Stimulated activated CD8-positive, alpha-beta memory T cell treated with anti-CD3 and anti-CD28 coated beads, Interleukin-7, amount 100 ng/mL, for 24 hours (primary cell): ENCODE measurements at regions not wholly inside any gene's neighbourhood (a gene's known extent, or its start where the extent isn't known, plus 50 kb on each side); places are given as distances from the start of the nearest gene placed in this dataset.

Source experiments
- DNase-seq: peaks from one replicate; pipeline ENCODE4 v3.0.0-alpha.2; 2020; ENCODE audit warnings: low read depth

DNA sequence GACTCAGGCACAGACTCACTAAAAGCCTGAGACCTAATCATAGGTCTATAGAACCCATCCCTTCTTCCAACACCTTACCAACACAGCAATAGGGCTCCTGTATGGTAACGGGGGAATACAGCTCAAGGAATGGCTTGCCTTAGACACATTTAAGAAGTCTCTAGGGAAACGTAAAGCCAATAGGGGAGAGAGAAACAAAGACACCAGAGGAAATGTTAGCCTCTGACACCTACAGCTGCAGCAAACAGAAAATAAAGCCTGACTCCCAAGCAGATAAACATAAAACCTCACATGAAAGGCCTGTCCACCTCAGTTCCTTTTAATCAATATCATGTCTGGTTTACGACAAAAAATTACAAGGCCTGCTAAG lies 51.1 kb upstream of the NCOA1 start:
- DNase-seq = no peak

DNA sequence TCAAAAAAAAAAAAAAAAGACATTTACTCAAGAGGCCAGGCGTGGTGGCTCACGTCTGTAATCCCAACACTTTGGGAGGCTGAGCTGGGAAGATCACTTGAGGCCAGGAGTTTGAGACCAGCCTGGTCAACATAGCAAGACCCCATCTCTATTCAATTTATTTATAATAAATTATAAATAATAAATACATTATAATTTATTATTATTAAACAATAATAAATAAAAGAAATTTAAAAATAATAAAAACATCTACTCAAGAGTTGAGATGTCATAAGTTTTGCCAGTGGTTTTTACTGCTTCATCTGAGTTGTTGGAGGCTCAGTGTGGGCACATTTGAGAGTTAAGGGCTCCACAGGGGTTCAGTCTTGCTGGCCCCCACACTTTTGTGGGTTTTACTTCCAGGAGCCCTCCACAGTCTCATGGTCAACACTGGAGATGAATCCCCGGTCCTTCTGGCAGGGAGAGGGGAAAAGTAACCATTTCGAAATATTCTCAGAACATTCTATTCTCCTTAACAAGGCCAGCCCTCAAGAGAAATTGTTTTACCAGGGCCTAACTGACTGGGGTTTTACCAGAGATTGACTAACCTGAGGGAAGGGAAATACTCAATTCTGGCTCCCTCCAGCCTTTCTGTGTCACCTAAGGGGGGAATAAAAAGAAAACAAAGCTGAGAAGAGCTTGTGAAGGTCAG lies 51.6 kb upstream of the NCOA1 start:
- no peak for DNase-seq

DNA sequence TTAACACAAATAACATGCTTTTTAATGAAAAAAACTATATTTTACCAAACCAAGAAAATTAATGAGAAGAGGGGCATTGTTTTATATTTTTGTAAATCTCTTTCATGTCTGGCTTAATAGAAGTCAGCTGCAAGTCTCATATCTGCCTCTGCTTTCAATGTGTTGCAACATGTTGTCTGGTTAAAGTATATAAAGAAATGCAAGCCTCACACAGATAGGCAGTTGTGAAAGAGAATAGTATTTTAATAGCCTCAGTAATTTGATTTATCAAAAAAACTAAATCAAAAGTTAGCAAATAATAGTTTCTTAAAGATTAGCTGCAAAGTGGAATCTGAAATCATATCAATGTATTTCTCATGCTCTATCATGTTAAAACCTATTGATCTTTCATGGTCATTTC lies 52.9 kb upstream of the NCOA1 start:
- no peak for DNase-seq

DNA sequence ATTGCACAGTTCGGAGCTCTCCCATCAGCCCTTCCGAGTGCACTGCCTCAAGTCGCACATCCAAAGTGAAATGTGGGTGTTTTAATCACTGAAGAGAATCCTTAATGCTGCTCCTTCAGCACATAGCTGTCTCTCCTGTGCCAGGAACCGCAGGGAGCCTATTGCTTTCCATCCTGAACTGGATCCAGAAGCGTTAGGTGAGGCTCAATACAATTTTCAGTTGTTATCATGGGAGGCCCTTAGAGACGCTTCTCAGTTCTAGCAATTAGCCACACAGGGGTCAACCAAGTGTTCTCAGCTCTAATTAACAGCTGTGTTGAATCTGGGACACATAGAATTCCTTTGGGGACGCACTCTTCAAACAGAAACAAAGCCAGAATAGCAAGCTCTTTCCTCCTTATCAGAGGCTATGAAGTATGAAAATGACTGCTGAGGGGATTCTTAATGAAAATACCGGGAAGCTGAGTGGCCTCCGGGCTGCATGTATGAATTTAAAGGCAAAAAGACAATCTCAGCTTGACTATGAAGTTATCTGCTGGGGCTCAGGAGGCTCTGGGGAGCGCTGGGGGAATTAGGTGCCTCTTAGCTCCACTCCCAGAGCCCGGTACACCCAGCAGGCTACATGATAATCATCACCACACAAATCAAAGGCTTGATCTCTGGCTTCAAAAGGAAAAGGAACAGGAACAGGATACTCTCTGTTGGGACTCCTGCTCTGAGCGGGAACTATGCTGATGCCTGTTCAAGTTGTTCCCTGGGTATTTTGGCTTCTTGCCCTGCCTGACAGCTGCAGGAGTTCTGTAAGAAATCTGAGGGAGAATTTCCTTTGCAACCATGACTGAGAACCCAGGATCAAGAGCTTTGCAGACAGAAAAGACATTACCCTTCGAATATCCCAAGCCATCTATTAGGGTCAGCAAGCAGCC lies 55.4 kb upstream of the NCOA1 start:
- DNase-seq = no peak

DNA sequence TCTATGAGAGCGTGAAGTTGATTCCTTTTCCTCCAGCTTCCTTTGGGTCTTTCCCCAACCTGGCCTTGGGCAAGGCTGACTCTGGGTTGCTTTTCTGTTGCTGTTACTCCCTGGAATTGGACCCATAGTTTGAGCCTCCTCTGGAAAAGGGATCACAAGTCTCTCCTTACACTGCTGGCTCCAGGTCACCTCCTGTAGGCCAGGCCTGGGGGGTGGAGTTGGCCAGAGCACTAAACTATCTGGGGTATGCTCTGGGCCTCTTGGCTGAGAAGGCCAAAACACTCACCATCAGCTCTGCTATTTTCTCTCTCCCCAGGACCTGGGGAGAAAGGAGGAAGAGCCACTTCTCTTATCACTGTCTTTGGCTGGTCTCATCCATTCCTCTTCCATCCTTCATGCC lies 56.5 kb upstream of the NCOA1 start:
- no peak for DNase-seq

DNA sequence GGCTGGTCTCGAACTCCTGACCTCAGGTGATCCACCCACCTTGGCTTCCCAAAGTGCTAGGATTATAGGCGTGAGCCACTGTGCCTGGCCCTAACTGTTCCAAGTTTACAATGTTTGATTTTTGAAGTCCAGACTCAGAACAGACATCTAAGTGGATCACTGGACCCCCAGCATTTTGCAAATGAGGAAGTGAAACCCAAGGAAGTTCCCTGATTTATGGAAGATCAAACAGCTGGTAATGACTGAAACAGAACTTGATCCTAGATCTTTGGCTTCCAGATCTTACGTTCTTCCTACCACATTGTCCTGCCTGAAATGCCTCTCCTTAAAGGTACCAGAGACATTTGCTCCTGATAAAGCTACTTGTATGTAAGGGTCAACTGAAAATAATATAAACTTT lies 58.3 kb upstream of the NCOA1 start:
- no peak for DNase-seq

DNA sequence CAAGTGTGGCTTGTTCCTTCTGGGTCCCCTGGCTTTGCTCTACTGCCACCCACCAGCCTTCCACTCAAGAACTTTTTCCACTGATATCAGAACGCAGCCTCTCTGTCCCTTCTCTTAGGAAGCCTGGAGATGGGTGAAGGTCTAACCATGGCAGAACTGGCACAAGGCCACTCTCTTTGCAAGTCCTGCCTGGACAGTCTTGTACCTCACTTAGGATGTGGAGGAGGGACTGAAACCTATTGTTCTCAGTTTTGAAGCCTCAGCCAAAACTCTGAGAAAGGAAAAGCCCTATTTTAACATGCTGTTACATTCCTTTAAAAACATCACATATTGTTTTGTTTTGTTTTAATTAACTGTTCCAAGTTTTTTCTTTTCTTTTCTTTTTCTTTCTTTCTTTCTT lies 58.9 kb upstream of the NCOA1 start:
- no peak for DNase-seq

DNA sequence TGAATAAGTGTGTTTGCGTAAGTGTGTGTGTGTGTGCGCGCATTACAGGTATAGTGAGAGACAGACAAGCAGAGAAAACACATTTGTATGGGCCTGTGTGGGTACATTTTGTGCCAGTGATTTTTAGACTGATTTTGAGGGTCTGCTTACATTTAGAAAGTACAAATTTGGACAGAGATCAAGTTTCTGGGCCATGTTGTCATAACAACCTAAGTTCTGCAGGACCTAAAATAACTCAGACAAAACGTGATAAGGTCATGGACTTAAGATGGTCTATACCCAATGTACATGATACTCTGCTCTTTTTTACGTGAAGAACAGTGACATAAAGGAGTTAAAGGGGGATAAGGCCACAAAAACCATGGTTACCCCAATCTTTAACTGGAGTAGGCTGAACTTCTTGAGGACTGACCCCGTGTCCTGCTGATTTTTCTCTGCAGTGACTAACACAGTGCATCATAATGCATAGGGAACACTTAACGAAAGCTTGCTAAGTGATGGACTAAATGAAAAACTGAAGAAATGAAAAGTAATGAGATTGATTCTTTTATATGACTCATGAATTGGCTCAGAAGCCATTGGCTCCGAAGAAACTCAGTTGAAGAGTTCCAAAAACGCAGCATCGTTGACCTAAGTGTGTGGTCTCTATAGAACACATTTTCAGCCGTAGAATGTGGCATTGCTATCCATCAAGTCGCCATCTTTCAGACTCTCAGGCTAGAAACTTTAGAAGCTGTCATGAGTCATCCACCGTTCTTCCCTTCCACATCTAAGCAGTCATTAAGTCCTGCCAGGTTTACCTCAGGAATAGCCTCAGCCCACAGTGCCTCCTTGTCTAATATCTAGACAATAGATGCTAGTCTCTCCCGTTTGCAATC lies 61.6 kb upstream of the NCOA1 start:
- DNase-seq = no peak

DNA sequence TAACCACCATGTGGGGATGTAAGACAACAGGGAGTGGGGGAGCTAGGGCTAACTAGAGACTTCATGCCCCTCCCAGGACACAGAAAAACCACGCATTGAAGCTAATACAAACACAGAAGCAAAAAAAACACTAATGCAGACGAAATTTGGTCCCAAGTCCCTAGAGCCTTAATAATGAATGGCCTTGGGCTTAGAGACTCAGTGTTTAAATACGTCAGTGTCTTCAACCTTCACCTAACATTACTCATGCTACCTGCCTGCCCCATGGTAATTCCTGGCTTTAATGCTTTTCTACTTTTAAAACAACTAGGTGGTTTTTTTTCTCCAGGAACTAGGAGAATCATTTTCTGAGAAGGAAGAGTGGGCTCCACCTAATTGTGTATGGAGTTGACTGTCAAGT lies 64.1 kb upstream of the ITSN2 start:
- DNase-seq = no peak

DNA sequence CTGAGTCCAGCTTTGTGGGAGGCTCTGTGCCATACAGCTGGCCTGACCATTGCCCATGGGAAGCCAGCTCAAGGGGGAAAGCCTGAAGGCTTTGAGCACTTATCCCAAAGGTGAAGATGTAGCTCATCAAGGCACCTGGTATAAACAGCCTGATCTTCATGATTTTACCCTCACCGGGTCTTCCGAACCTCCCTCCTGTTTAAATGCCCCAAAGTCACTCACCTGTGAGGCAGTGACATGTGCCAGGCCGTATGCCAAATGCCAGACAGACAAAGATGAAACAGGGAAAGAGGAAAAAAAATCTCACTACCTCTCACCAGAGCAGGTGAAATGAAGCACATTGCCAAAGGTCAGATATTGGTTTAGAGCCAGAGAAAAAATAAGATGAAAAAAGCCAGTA lies 62.8 kb upstream of the ITSN2 start:
- no peak for DNase-seq

DNA sequence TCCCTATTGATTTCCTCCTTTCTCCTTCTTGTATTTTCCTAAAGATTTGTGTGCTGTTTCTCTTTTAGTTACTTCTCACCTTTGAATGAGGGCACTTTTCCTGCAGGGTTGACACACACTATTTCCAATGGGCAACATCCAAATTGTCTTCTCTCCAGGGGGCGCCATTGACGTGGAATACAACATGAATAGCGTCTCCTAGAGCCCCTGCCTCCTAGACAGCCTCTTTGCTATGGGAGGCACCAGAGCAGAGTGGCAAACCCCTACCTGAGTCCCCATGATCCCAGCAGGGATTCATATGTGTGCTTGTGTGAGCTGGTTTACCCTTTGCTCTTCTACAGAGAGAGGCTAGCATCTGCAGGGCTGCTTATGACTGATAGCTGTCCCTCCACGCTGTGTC lies 61.3 kb upstream of the ITSN2 start:
- DNase-seq = peak; percentile 41

DNA sequence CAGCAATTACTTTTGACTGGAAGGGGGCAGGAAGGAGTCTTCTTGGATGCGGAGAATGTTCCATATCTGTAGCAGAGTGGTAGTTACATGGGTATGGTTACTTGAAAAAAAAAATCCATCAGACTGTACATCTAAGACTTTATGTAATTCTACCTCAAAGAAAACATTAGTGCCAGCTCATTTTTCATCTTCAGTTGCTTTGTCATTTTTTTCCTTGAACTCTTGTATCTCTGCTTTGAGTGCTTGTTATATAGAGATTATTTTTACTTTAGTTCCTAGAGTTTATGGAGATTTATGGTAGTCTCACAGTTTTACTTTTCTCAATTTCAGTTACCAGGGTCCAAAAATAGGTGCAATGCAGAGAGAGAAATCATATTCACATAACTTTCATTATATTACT lies 60.0 kb upstream of the ITSN2 start:
- no peak for DNase-seq

DNA sequence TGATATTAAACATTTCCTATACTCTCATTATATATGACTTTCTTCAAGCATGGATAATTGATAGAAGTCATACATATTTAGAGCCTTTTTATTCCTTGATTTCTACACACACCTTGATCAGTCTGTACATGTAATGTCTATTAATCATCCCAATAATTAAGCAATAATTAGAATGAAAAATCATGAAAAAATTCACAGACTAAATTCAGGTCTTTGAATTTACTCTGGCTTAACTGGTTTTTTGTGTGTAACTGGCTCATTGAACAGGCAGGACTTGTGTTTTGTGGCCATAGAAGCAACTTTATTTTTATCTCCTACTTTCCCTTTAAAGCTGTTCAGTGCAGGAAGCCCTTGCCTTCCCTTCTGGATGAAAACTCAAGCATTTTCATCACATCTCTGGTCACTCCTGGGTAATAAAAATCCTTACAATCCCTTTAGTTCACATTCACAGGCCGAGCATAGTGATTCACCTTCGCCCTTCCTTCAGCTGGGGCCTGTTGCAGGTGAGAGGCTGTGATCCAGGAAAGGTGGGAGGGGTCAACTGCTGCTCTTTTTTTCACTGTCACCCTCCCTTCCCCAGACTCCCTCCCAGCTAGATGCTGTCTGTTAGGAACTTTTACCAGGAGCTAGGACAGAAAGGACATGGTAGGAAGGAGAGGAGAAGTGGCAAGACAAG lies 58.0 kb upstream of the ITSN2 start:
- DNase-seq = no peak

DNA sequence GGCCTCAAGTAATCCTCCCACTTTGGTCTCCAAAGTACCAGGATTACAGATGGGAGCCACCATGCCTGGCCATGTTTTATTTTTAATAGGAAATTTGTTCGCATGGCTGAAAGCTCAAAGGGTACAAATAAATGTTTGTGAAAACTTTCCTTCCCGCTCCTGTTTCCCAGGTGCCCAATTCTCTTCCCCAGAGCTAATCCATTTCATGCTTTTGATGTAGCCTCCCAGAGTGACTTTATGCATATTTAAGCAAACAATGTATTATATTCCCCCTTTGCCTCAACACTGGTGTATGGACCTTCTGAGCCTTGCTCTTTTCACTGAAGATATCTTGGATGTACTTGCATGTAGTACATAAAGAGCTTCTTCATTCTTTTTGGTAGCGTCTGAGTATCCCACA lies 52.5 kb upstream of the ITSN2 start:
- DNase-seq = no peak

DNA sequence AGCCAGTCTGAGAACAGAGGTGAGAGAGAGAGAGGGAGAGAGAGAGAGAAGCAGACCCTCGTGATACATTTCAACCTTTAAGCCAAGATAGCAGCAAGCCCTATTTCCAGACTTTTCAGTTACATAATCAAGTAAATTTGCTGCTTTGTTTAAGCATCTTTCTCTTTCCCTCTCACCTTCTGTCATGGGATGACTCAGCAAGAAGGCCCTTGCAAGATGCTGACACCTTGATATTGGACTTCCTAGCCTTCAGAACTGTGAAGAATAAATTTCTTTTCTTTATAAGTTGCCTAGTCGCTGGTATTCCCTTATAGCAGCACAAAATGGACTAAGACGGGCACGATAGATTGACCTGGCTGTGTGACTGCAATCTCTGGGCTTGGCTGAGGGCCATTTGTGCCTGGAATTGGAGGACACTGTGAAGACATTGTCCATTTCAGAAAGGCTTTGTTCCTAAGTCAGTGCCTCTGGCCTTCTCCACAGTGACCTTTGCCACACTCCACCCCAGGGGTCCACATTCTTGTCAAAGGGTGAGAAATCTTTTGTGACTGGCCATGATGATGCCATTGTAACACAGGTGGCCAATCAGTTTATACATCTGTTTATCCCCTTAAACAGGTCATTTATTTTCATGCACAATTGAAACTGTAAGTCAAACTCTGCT lies 51.3 kb upstream of the ITSN2 start:
- DNase-seq = no peak

DNA sequence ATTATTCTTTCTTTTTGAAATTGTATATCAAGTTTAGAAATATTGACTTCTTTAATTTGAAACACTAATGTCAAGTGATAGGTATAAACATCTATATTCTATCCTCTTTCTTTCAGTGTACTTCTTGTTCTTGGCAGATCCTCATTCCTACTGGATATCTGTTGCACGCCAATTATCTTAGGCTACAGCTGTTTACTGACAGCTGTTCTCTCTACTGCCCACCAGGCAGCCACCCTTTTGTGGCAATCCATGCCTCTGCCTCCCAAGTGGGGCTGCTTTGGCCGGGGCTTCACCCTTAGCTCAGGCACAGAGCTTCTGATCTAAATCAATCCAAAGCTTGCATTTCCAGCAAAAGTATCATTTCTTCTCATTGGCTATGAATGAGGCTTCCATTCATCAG lies 50.6 kb upstream of the ITSN2 start:
- DNase-seq = no peak

DNA sequence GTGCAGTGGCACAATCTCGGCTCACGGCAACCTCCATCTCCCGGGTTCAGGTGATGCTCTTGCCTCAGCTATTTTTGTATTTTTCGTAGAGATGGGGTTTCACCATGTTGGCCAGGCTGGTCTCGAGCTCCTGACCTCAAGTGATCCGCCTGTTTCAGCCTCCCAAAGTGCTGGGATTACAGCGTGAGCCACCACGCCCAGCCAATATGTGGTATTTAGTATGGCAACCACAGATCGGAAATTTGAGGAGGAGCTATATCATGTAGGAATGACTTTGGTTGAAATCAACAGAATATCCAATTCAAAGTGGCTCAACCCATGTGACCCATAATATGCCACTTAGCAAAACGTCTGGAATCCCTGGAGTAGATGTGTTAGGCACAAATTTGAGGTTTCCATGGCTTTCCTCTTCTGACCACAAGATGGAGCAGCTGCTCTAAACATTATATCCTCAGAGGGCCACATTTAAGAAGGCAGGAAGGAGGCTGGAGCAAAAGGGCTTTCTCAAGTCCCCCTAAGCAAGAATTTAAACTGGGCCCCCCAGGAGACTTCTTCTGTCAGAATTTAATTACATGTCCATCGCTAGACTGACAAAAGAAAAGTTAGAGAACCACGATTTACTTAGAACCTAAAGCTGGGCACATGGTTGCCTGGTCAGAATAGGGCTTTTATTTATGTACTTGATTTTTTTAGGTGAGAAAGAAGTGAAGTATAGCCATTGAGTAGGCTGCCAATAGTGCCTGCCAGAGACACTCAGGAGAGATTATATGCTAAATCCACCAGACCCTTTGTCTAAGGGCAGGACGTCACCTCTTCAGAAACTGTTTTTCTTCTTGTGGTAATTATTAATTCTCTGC lies 49.6 kb upstream of the ITSN2 start:
- DNase-seq = no peak
